ENCODE measurements at regions not wholly inside any gene's neighbourhood (a gene's known extent, or its start where the extent isn't known, plus 50 kb on each side); places are given as distances from the start of the nearest gene placed in this dataset.

- H3K27ac ChIP-seq: no peak overlapping the region
- TF ChIP-seq ZFX (IDR thresholded peaks at IDR 0.05): no peak
These were observed 95.7 kb upstream of the EFNA5 start for GRCh38 chr5:107766439-107766838.

GRCh38 chr5:107765805-107766063, 95.0 kb upstream of the EFNA5 start:
- TF ChIP-seq CTCF (conservative IDR thresholded peaks at IDR 0.05) (no peak), ZFX (IDR thresholded peaks at IDR 0.05) (no peak)

GRCh38 chr5:107764976-107765804, 94.5 kb upstream of the EFNA5 start:
- H3K27ac ChIP-seq: no peak overlapping the region
- TF ChIP-seq CTCF (conservative IDR thresholded peaks at IDR 0.05): no peak
- no peak for TF ChIP-seq ZFX (IDR thresholded peaks at IDR 0.05)

More at GRCh38 chr5:107765805-107766063, 95.0 kb upstream of the EFNA5 start:
- no peak overlapping the region for H3K27ac ChIP-seq

- H3K27ac ChIP-seq: no peak overlapping the region
- no peak for TF ChIP-seq CTCF (conservative IDR thresholded peaks at IDR 0.05)
- no peak for TF ChIP-seq ZFX (IDR thresholded peaks at IDR 0.05)
These were observed 93.5 kb upstream of the EFNA5 start for GRCh38 chr5:107764282-107764681.

GRCh38 chr5:107753427-107753826, 82.7 kb upstream of the EFNA5 start:
- TF ChIP-seq ZFX (IDR thresholded peaks at IDR 0.05) (no peak), CTCF (conservative IDR thresholded peaks at IDR 0.05) (no peak)
- no peak overlapping the region for H3K27ac ChIP-seq

GRCh38 chr5:107744418-107745330, 73.9 kb upstream of the EFNA5 start:
- TF ChIP-seq CTCF (conservative IDR thresholded peaks at IDR 0.05) (no peak), ZFX (IDR thresholded peaks at IDR 0.05) (no peak)
- no peak overlapping the region for H3K27ac ChIP-seq

GRCh38 chr5:107743373-107744000, 72.8 kb upstream of the EFNA5 start:
- TF ChIP-seq ZFX (IDR thresholded peaks at IDR 0.05) (no peak), CTCF (conservative IDR thresholded peaks at IDR 0.05) (no peak)
- no peak overlapping the region for H3K27ac ChIP-seq
